BLaER1 treated with 17β-estradiol and CSF1 and Interleukin-3, amounts not matched to agents 10 nM and 100 nM (cell line): ENCODE measurements at regions not wholly inside any gene's neighbourhood (a gene's known extent, or its start where the extent isn't known, plus 50 kb on each side); places are given as distances from the start of the nearest gene placed in this dataset.

Experiments
- H3K27ac ChIP-seq, 11 experiments: shearing (Covaris generic); formaldehyde crosslinking; 2 replicates each; pipeline ENCODE4 v1.8.1; 2022
- H3K27me3 ChIP-seq, 11 experiments: shearing (Covaris generic); formaldehyde crosslinking; 2 replicates each; pipeline ENCODE4 v1.8.1; 2022
- H3K36me3 ChIP-seq, 11 experiments: shearing (Covaris generic); formaldehyde crosslinking; 2 replicates each; pipeline ENCODE4 v1.8.1; 2022
- H3K4me1 ChIP-seq, 10 experiments: shearing (Covaris generic); formaldehyde crosslinking; 2 replicates each; pipeline ENCODE4 v1.8.1; 2022
- H3K4me2 ChIP-seq, 11 experiments: shearing (Covaris generic); formaldehyde crosslinking; 2 replicates each; pipeline ENCODE4 v1.8.1; 2022
- H3K4me3 ChIP-seq, 10 experiments: shearing (Covaris generic); formaldehyde crosslinking; 2 replicates each; pipeline ENCODE4 v1.8.1; 2022
- H3K9ac ChIP-seq, 11 experiments: shearing (Covaris generic); formaldehyde crosslinking; 2 replicates each; pipeline ENCODE4 v1.8.1; 2022
- H3K9me3 ChIP-seq, 11 experiments: shearing (Covaris generic); formaldehyde crosslinking; replicated peaks in 1 of 11; 2 replicates each; pipeline ENCODE4 v1.8.1; 2022
- H4K20me1 ChIP-seq, 11 experiments: shearing (Covaris generic); formaldehyde crosslinking; 2 replicates each; pipeline ENCODE4 v1.8.1; 2022
- Cebpa-rat ChIP-seq, 11 experiments: shearing (Covaris generic); IDR thresholded peaks; 2 replicates each; pipeline ENCODE4 v1.8.1; 2022

GRCh38 chr10:47060993-47061500, 149.8 kb downstream of the PTPN20 start:
- Histone ChIP-seq H3K4me3 (no peak overlapping the region), H3K9ac (no peak overlapping the region), H3K27me3 (no peaks in the 10 kb centered on the region), H3K9me3 (no peaks in the 10 kb centered on the region), H3K4me1 (peaks cover 3 to 5% (median 4%) of the 10 kb centered on the region in 10 experiments), H3K27ac (no peak overlapping the region), H3K36me3 (no peaks in the 10 kb centered on the region), H4K20me1 (no peaks in the 10 kb centered on the region), H3K4me2 (no peak overlapping the region)
- TF ChIP-seq Cebpa-rat (IDR thresholded peaks at IDR 0.05): no peak

DNA sequence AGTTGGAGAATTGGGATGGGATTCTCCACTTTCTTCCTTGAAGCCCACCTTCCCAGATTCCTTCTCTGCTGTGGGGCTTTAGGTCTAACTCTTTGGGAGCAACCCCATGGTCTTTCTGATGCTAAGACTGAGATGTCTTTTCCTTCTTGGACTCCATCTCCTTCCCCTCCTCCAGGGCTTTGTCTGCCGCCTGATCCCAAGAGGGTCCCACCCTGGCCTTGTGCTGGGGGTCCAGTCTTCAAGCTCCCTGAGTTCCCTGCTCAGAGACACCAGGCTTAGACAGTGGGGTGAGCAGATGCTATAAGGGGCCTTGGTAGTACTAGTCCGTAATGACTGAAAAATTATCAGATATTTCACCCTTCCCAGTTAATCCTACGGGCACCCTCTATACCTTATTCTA, 150.5 kb downstream of the PTPN20 start:
- H3K36me3 ChIP-seq: no peaks in the 10 kb centered on the region
- H3K9me3 ChIP-seq: no peaks in the 10 kb centered on the region
- H3K27ac ChIP-seq: no peak overlapping the region
- H3K4me1 ChIP-seq: no peaks in the 10 kb centered on the region
- H3K27me3 ChIP-seq: no peaks in the 10 kb centered on the region
- H4K20me1 ChIP-seq: no peaks in the 10 kb centered on the region
- H3K4me3 ChIP-seq: no peak overlapping the region
- H3K4me2 ChIP-seq: no peak overlapping the region
- no peak for TF ChIP-seq Cebpa-rat (IDR thresholded peaks at IDR 0.05)
- H3K9ac ChIP-seq: no peak overlapping the region

GRCh38 chr10:47062441-47063200, 151.4 kb downstream of the PTPN20 start:
- H3K27ac ChIP-seq: no peak overlapping the region
- H3K4me1 ChIP-seq: peaks cover 0 to 3% (median under 1%) of the 10 kb centered on the region in 10 experiments; a peak in 8 of 20 replicates
- H3K4me3 ChIP-seq: no peak overlapping the region
- H3K4me2 ChIP-seq: no peak overlapping the region
- no peaks in the 10 kb centered on the region for H3K36me3 ChIP-seq
- no peaks in the 10 kb centered on the region for H4K20me1 ChIP-seq
- no peaks in the 10 kb centered on the region for H3K9me3 ChIP-seq
- no peaks in the 10 kb centered on the region for H3K27me3 ChIP-seq
- H3K9ac ChIP-seq: no peak overlapping the region
- no peak for TF ChIP-seq Cebpa-rat (IDR thresholded peaks at IDR 0.05)

DNA sequence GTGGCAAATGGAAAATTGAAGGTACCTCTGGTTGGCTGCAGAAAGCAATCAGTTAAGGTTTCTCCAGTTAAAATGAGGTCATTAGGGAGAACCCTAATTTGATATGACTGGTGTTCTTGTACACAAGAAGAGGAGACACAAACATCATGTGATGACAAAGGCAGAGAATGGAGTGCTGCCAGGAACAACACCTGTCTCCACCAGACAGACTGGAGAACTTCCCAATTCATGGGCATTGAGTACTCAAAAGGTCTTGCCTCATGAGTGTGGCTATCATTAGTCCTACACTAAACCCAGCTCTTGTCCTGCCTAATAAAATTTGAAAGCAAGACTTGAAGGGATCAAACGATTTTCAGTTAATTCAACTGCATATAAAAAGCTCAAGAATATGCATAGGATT, 152.6 kb downstream of the PTPN20 start:
- no peak for TF ChIP-seq Cebpa-rat (IDR thresholded peaks at IDR 0.05)
- no peak overlapping the region for H3K4me3 ChIP-seq
- H3K9me3 ChIP-seq: no peaks in the 10 kb centered on the region
- H3K9ac ChIP-seq: no peak overlapping the region
- no peaks in the 10 kb centered on the region for H3K36me3 ChIP-seq
- H4K20me1 ChIP-seq: no peaks in the 10 kb centered on the region
- no peak overlapping the region for H3K4me2 ChIP-seq
- peaks cover 0 to 16% (median 13%) of the 10 kb centered on the region in 10 experiments; a peak in 15 of 20 replicates for H3K4me1 ChIP-seq
- H3K27ac ChIP-seq: no peak overlapping the region
- no peaks in the 10 kb centered on the region for H3K27me3 ChIP-seq

GRCh38 chr10:47065903-47066302, 154.7 kb downstream of the PTPN20 start:
- H3K9me3 ChIP-seq: no peaks in the 10 kb centered on the region
- H3K9ac ChIP-seq: no peak overlapping the region
- H3K4me3 ChIP-seq: no peak overlapping the region
- peaks cover 0 to 19% (median 16%) of the 10 kb centered on the region in 10 experiments; a peak in 15 of 20 replicates for H3K4me1 ChIP-seq
- H3K36me3 ChIP-seq: no peaks in the 10 kb centered on the region
- H3K27me3 ChIP-seq: no peaks in the 10 kb centered on the region
- no peak for TF ChIP-seq Cebpa-rat (IDR thresholded peaks at IDR 0.05)
- no peak overlapping the region for H3K27ac ChIP-seq
- no peak overlapping the region for H3K4me2 ChIP-seq
- H4K20me1 ChIP-seq: no peaks in the 10 kb centered on the region

DNA sequence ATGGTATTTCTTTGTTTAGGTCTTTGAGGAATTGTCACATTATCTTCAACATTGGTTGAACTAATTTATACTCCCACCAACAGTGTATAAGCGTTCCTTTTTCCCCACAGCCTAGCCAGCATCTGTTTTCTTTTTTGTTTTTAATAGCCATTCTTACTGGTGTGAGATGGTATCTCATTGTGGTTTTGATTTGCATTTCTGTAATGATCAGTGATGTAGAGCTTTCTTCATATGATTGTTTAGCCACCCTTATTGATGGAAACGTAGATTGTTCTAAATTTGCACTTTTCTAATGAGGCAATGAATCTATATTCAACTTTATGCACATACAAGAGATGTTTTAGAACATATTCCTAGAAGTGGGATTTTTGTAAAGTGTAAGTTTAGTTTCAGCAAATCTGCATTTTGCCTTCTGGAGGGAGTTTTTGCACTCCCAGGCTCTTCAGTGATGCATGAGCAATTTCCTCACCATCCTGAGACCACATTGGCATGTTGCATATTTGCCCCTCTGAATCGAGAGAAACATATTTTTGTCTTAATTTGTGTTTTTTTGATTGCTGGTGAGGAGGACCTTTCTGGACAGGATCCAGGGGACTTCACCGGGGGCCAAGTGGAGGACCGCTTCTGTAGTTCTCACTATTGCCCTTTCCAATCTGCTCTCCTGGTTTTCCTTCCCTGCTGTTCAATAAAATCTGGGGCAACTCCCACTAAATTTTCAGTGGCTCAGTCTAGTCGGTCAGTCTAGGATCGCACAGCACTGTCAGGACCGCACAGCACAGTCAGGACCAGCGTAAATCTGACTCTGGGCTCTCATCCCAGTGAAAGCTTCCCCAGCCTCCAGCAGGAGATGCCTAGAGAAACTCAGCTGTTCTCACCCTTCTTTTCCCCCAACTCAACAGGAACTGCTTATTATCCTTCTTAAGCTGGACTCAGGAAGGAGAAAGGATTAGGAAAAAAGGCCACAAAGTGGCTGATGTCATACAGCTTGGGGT, 157.0 kb downstream of the PTPN20 start:
- no peaks in the 10 kb centered on the region for H3K9me3 ChIP-seq

GRCh38 chr10:47070541-47070940, 159.3 kb downstream of the PTPN20 start:
- Histone ChIP-seq H3K27me3 (no peaks in the 10 kb centered on the region), H3K4me2 (no peak overlapping the region), H3K36me3 (no peaks in the 10 kb centered on the region), H3K4me1 (peaks cover 0 to 19% (median 16%) of the 10 kb centered on the region in 10 experiments; a peak in 15 of 20 replicates), H3K4me3 (no peak overlapping the region), H3K9me3 (no peaks in the 10 kb centered on the region), H4K20me1 (no peaks in the 10 kb centered on the region), H3K27ac (no peak overlapping the region), H3K9ac (no peak overlapping the region)
- TF ChIP-seq Cebpa-rat (IDR thresholded peaks at IDR 0.05): no peak

More for the DNA sequence above, 157.0 kb downstream of the PTPN20 start:
- Histone ChIP-seq H3K4me3 (no peak overlapping the region), H3K27ac (no peak overlapping the region), H3K9ac (no peak overlapping the region), H3K36me3 (no peaks in the 10 kb centered on the region), H4K20me1 (no peaks in the 10 kb centered on the region), H3K27me3 (no peaks in the 10 kb centered on the region), H3K4me1 (peaks cover 0 to 19% (median 16%) of the 10 kb centered on the region in 10 experiments; a peak in 15 of 20 replicates), H3K4me2 (peak overlapping the region in 10 of 11 experiments; percentile 4 to 47 (median 32); a peak in 17 of 22 replicates)
- TF ChIP-seq Cebpa-rat (IDR thresholded peaks at IDR 0.05): no peak

GRCh38 chr10:47071891-47072290, 160.7 kb downstream of the PTPN20 start:
- no peak overlapping the region for H3K9ac ChIP-seq
- H3K9me3 ChIP-seq: no peaks in the 10 kb centered on the region
- no peak for TF ChIP-seq Cebpa-rat (IDR thresholded peaks at IDR 0.05)
- H4K20me1 ChIP-seq: no peaks in the 10 kb centered on the region
- H3K36me3 ChIP-seq: no peaks in the 10 kb centered on the region
- peaks cover 0 to 21% (median 18%) of the 10 kb centered on the region in 10 experiments; a peak in 15 of 20 replicates for H3K4me1 ChIP-seq
- no peak overlapping the region for H3K4me2 ChIP-seq
- no peak overlapping the region for H3K4me3 ChIP-seq
- H3K27ac ChIP-seq: no peak overlapping the region
- H3K27me3 ChIP-seq: no peaks in the 10 kb centered on the region

- no peaks in the 10 kb centered on the region for H3K27me3 ChIP-seq
- no peak overlapping the region for H3K4me3 ChIP-seq
- no peak for TF ChIP-seq Cebpa-rat (IDR thresholded peaks at IDR 0.05)
- H3K9me3 ChIP-seq: peaks cover 0 to 12% (median 8%) of the 10 kb centered on the region in 11 experiments; a peak in 9 of 22 replicates
- no peak overlapping the region for H3K4me2 ChIP-seq
- H3K9ac ChIP-seq: no peak overlapping the region
- no peaks in the 10 kb centered on the region for H3K36me3 ChIP-seq
- H3K4me1 ChIP-seq: peaks cover 0 to 17% (median 8%) of the 10 kb centered on the region in 10 experiments; a peak in 13 of 20 replicates
- no peak overlapping the region for H3K27ac ChIP-seq
- no peaks in the 10 kb centered on the region for H4K20me1 ChIP-seq
Measured at GRCh38 chr10:47073967-47074366, 162.7 kb downstream of the PTPN20 start.
